SK-N-MC (cell line): ENCODE measurements at regions not wholly inside any gene's neighbourhood (a gene's known extent, or its start where the extent isn't known, plus 50 kb on each side); places are given as distances from the start of the nearest gene placed in this dataset.

Experiments used
- EZH2 ChIP-seq: fragments of 200-600 bp; sonication (generic); IDR thresholded peaks from one replicate; pipeline ENCODE4 v1.6.1; 2017; ENCODE audit warnings: antibody characterized with exemption
- FOXP2 ChIP-seq: optimal IDR thresholded peaks from 2 replicates; pipeline ENCODE3; 2011; ENCODE audit warnings: mild to moderate bottlenecking, moderate library complexity; ENCODE audit not compliant: insufficient read depth; ENCODE audit errors: extremely low read length, control extremely low read depth
- POLR2AphosphoS5 ChIP-seq: IDR thresholded peaks from 2 replicates; pipeline ENCODE4 v1.6.1; 2012; ENCODE audit warnings: mild to moderate bottlenecking, low read depth, low read length, borderline replicate concordance

GRCh38 chr4:8728536-8729407 is 136.2 kb downstream of the CPZ start:
- TF ChIP-seq EZH2 (no peak), POLR2AphosphoS5 (no peak), FOXP2 (no peak)
